Mucosa of rectum (tissue), 2 donors: ENCODE measurements at regions not wholly inside any gene's neighbourhood (a gene's known extent, or its start where the extent isn't known, plus 50 kb on each side); places are given as distances from the start of the nearest gene placed in this dataset.
"Not testable (repeated sequence)": the region's sequence is repeated elsewhere in the genome, so short reads cannot be mapped to it uniquely, and the experiment has no call there.

Experiments used
- H3K27ac ChIP-seq, 2 donors: one replicate each; pipeline ENCODE4 v1.7.0; 2013; ENCODE audit warnings: inconsistent platforms in 2 of 2, low read depth in 2 of 2, low read length in 2 of 2
- H3K27me3 ChIP-seq, 2 donors: one replicate each; pipeline ENCODE4 v1.7.0; 2013; ENCODE audit warnings: low read length in 2 of 2; ENCODE audit not compliant: control insufficient read depth in 2 of 2, insufficient read depth in 2 of 2
- H3K36me3 ChIP-seq, 2 donors: one replicate each; pipeline ENCODE4 v1.7.0; 2013; ENCODE audit warnings: low read length in 2 of 2; ENCODE audit not compliant: control insufficient read depth in 2 of 2, insufficient read depth in 2 of 2
- H3K4me1 ChIP-seq, 2 donors: one replicate each; pipeline ENCODE4 v1.7.0; 2013; ENCODE audit warnings: low read length in 2 of 2, mild to moderate bottlenecking in 1 of 2; ENCODE audit not compliant: control insufficient read depth in 2 of 2, insufficient read depth in 2 of 2
- H3K4me3 ChIP-seq, 2 donors: one replicate each; pipeline ENCODE4 v1.7.0; 2013; ENCODE audit warnings: low read length in 2 of 2
- H3K9ac ChIP-seq, 2 donors: one replicate each; pipeline ENCODE4 v1.7.0; 2013; ENCODE audit warnings: low read length in 2 of 2, low read depth in 1 of 2, mild to moderate bottlenecking in 1 of 2
- H3K9me3 ChIP-seq, 2 donors: one replicate each; pipeline ENCODE4 v1.7.0; 2013; ENCODE audit warnings: low read length in 2 of 2; ENCODE audit not compliant: control insufficient read depth in 2 of 2
- donor health status: healthy.
- donor health status: Normal muscosa, but diverticular disease.

DNA sequence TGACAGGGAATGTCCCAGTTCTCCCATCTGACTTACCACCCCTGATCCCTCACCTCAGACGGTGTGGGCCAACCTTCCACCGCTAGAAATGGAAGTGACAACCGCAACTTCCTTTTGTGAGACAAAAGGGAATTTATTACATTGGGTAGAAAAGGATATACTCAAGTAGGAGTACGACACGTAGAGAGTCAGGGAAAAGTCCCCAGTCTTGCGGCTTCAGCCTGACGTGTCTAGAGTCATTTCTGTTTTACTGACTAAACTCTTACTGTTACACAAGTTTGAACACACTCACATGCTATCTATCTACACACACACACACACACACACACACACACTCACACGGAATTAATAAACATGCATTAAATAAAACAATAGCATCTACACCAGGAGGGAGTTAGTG, 178.9 kb downstream of the COPRS start:
- Histone ChIP-seq H3K9ac (no peak overlapping the region), H3K4me3 (no peak overlapping the region)

DNA sequence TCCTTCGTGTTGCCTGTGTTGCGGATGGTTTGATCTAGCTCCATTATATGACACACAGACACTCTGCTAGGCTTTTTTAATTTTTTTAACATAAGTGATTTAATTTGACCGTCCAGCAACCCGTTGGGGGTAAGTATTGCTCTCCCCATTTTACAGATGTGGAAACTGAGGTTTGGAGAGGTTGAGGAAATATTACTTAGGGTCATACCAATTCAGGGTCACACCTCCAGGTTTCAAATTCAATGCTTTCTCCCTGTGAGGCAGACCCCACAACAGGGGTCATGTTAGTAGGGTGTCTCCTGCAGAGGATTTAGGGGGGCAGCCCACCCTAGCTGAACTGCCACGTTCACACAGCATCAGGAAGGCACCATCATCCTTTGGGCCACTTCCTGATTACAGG, 179.4 kb downstream of the COPRS start:
- H3K4me1 ChIP-seq = no peaks in the 10 kb centered on the region
- no peaks in the 10 kb centered on the region for H3K36me3 ChIP-seq
- H3K9me3 ChIP-seq = no peaks in the 10 kb centered on the region
- H3K9ac ChIP-seq = no peak overlapping the region
- no peak overlapping the region for H3K4me3 ChIP-seq
- no peaks in the 10 kb centered on the region for H3K27me3 ChIP-seq
- H3K27ac ChIP-seq = no peak overlapping the region

More for the DNA sequence above, 178.9 kb downstream of the COPRS start:
- H3K27me3 ChIP-seq = no peaks in the 10 kb centered on the region
- no peaks in the 10 kb centered on the region for H3K9me3 ChIP-seq
- no peak overlapping the region for H3K27ac ChIP-seq
- no peaks in the 10 kb centered on the region for H3K36me3 ChIP-seq
- H3K4me1 ChIP-seq = no peaks in the 10 kb centered on the region

DNA sequence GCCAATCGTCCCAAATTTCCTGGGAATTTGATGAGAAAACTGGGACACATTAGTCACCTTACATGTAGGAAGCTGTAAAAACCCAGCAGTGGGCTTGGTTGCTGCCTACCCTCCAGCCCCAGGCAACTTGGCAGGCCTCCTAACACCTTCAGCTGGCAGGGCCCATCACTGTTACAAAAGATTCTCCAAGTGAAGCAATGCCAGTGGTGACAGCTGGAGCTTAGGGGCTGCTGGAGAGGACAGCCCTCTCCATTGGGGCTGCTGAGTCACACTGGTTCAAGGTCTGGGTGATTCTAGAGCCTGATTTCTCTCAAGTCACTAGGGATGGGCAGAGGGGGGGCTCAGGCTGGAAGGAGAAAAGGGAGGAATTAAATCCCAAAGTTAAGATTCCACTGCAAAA, 180.6 kb downstream of the COPRS start:
- no peaks in the 10 kb centered on the region for H3K9me3 ChIP-seq
- no peaks in the 10 kb centered on the region for H3K4me1 ChIP-seq
- H3K27me3 ChIP-seq = no peaks in the 10 kb centered on the region
- no peak overlapping the region for H3K27ac ChIP-seq
- no peaks in the 10 kb centered on the region for H3K36me3 ChIP-seq
- no peak overlapping the region for H3K9ac ChIP-seq
- H3K4me3 ChIP-seq = no peak overlapping the region

DNA sequence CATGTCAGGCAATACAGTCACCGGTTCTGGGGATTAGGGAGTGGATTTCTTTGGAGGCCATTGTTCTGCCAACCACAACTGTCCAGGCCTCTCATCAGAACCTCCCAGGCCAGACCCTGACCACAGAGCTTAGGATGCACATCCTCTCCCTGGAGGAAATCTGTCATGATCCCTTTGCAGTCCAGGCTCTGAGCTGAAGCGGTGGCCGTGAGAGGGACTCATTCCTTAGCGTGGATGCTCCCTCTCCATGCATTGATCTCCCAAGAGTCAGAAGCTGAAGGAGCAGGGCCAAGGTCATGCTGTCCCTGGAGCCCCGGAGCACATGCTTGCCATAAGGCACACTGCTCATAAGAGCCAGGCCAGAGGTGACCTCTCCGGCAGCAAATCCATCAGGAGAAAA, 181.4 kb downstream of the COPRS start:
- H3K4me3 ChIP-seq = no peak overlapping the region
- H3K27ac ChIP-seq = no peak overlapping the region
- no peak overlapping the region for H3K9ac ChIP-seq
- no peaks in the 10 kb centered on the region for H3K4me1 ChIP-seq
- H3K36me3 ChIP-seq = no peaks in the 10 kb centered on the region
- no peaks in the 10 kb centered on the region for H3K27me3 ChIP-seq
- no peaks in the 10 kb centered on the region for H3K9me3 ChIP-seq

DNA sequence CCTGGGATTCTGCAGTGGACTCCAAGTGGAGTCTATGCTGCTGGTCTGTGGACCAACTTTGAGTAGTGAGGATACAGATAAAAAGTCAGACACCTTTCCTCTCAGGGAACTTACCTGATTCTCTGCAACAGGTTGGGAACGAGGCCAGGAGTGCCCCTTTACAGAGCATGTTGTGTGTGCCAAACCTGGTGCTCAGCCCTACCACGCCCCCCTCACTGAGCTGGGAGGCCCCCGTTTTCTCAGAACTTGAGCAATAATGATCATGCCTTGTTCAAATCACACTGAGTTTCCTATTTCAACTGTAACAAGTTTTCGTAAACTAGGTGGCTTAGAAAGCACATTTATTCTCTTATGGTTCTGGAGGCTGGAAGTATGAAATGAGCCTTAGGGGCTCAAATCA, 182.0 kb downstream of the COPRS start:
- Histone ChIP-seq H3K4me3 (no peak overlapping the region), H3K27me3 (no peaks in the 10 kb centered on the region), H3K9ac (no peak overlapping the region), H3K4me1 (no peaks in the 10 kb centered on the region), H3K36me3 (no peaks in the 10 kb centered on the region), H3K9me3 (no peaks in the 10 kb centered on the region), H3K27ac (no peak overlapping the region)

DNA sequence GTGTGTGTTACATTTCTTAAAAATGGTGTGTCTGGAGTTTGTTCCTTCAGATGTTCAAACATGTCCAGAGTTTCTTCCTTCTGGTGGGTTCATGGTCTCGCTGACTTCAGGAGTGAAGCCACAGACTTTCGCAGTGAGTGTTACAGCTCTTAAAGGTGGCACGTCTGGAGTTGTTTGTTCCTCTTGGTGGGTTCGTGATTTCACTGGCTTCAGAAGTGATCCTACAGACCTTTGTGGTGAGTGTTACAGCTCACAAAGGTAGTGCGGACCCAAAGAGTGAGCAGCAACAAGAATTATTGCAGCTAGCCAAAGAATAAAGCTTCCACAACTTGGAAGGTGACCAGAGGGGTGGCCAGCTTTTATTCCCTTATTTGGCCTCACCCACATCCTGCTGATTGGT, 183.7 kb downstream of the COPRS start:
- not testable (repeated sequence) for H3K27ac ChIP-seq, H3K36me3 ChIP-seq, H3K9ac ChIP-seq, H3K4me1 ChIP-seq, H3K27me3 ChIP-seq, H3K4me3 ChIP-seq, H3K9me3 ChIP-seq

DNA sequence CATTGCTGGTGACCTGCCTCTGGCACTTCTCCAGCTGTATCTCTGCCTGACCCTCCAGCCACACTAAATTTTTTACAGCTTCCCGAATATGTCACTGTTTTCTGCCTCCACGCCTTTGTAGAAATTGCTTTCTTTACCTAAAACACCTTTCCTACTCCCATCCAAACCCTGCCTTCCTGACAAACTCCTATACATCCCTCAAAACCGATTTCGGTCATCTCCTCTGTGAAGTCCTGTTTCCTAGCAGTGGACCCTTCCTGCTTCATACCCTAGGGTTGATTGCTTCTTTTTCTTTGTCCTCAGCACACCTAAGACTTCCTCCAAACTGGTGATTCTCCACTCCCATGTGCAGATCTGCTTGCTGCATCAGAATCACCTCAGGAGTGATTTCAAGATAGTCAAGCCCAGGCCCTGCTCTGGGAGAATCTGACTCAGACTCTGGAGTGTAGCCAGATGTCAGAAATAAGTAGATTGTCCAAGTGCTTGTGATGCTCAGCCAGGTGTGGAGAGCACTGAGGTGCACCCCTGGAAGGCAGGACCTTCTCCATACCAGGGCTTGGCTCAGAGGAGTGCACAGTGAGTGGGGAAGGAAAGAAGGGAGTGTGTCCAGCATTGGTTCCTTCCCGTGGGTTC, 184.2 kb downstream of the COPRS start:
- H3K4me1 ChIP-seq = no peaks in the 10 kb centered on the region
- no peaks in the 10 kb centered on the region for H3K9me3 ChIP-seq
- H3K36me3 ChIP-seq = no peaks in the 10 kb centered on the region
- no peak overlapping the region for H3K4me3 ChIP-seq
- H3K27ac ChIP-seq = no peak overlapping the region
- peaks cover 0 to 3% of the 10 kb centered on the region in 2 donors for H3K27me3 ChIP-seq
- no peak overlapping the region for H3K9ac ChIP-seq

DNA sequence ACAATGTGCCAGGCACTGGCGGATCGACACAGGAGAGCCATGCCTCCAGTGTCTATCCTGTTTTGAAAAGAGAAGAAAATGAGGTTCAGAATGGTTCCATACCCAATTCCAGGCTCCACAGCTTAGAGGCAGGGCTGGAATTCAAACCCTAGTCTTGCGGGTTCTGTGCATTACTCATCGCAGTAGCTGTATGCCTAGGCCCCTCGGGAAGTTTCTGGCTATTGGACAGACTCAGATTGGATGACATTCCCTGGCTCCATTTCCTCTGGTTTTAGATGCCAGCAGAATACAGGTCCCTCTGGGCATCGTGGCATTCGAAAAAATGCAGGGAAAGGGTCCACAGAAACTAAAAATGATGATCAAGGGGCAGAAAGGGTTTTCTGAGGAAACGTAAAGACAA, 184.7 kb downstream of the COPRS start:
- no peak overlapping the region for H3K4me3 ChIP-seq
- H3K9ac ChIP-seq = no peak overlapping the region
- H3K9me3 ChIP-seq = no peaks in the 10 kb centered on the region
- peaks cover 0 to 3% of the 10 kb centered on the region in 2 donors for H3K27me3 ChIP-seq
- H3K36me3 ChIP-seq = no peaks in the 10 kb centered on the region
- H3K4me1 ChIP-seq = no peaks in the 10 kb centered on the region
- no peak overlapping the region for H3K27ac ChIP-seq

DNA sequence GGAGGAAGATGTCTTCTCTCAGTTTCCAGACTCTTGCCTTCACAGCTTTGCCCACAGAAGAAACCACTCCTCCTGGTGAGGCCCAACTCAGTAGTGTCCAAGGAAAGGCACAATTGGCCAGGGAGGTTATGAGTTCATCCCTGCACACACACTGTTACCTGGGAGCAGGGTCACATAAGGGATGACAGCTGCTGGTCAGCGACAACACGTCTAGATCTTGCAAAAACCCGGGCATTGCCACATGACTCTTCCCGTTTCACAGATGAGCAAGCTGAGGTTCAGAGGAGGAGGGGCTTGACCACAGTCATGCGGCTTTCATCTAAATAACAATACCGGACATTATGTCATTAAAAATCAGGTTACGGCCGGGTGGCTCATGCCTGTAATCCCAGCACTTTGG, 186.0 kb downstream of the COPRS start:
- no peaks in the 10 kb centered on the region for H3K36me3 ChIP-seq
- H3K4me3 ChIP-seq = no peak overlapping the region
- no peak overlapping the region for H3K27ac ChIP-seq
- H3K9me3 ChIP-seq = no peaks in the 10 kb centered on the region
- peaks cover 0 to 3% of the 10 kb centered on the region in 2 donors for H3K27me3 ChIP-seq
- H3K4me1 ChIP-seq = no peaks in the 10 kb centered on the region
- no peak overlapping the region for H3K9ac ChIP-seq

DNA sequence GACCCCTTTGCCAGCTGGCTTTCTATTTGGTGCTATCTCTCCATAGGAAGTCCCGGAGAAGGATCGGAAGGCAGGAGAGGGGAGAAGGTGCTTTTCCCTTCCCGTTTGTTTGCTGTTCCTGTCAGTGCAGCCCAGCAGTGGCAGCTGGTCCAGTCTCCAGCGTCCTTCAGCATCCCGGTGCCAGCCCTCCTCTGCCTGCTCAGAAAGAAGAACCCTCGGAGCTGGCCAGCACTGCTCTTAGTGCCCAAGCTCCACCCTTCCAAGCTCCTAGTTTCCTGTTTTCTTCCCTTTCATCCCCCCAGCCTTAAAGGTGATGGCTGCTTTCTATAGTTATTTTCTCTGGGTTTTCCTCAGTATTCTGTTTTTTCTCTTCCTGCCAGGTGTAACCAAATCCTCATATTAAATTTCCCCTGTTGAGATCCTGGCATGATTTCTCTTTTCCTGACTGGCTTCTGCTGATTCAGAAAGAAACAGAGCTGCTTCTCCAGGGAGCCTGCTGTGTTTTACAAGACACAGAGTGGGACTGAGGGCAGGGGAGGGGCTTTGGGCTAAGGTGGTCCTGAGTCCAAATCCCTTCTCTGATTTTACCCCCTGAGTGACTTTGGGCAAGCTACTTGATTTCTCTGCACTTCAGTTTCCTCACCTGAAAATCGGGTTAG, 186.8 kb downstream of the COPRS start:
- H3K36me3 ChIP-seq = no peaks in the 10 kb centered on the region
- no peaks in the 10 kb centered on the region for H3K4me1 ChIP-seq
- no peak overlapping the region for H3K4me3 ChIP-seq
- H3K9ac ChIP-seq = no peak overlapping the region
- no peak overlapping the region for H3K27ac ChIP-seq
- no peaks in the 10 kb centered on the region for H3K9me3 ChIP-seq
- peaks cover 0 to 3% of the 10 kb centered on the region in 2 donors for H3K27me3 ChIP-seq
